Transverse colon (tissue), 3 donors: ENCODE measurements at regions not wholly inside any gene's neighbourhood (a gene's known extent, or its start where the extent isn't known, plus 50 kb on each side); places are given as distances from the start of the nearest gene placed in this dataset.

Experiments used
- CTCF ChIP-seq, 5 experiments: fragments of 200-600 bp in 3 of 5; fragments of 450-650 bp in 2 of 5; sonication (generic) in 3 of 5; IDR thresholded peaks; 1 replicate in 2 of 5; 2 replicates in 3 of 5; pipeline ENCODE4 v1.5.1; 2016 to 2017; ENCODE audit warnings: antibody characterized with exemption in 5 of 5, inconsistent platforms in 3 of 5, mild to moderate bottlenecking in 2 of 5, moderate library complexity in 1 of 5
- POLR2A ChIP-seq: fragments of 450-650 bp; IDR thresholded peaks from one replicate; pipeline ENCODE4 v1.6.1; 2016; ENCODE audit warnings: antibody characterized with exemption, mild to moderate bottlenecking, moderate library complexity

GRCh38 chr16:87086156-87086555 lies 231.0 kb downstream of the C16orf95 start:
- TF ChIP-seq POLR2A (no peak), CTCF (IDR thresholded peaks at IDR 0.05) (no peak)
